ENCODE measurements at regions not wholly inside any gene's neighbourhood (a gene's known extent, or its start where the extent isn't known, plus 50 kb on each side); places are given as distances from the start of the nearest gene placed in this dataset.

- DNase-seq = no peak
Measured at GRCh38 chr11:95577716-95578460, 211.7 kb downstream of the FAM76B start.

- DNase-seq = no peak
Measured at GRCh38 chr11:95576146-95576845, 213.3 kb downstream of the FAM76B start.

- DNase-seq = no peak
Measured at GRCh38 chr11:95575517-95575916, 214.1 kb downstream of the FAM76B start.

- no peak for DNase-seq
Measured at GRCh38 chr11:95571718-95572260, 217.8 kb downstream of the FAM76B start.

- no peak for DNase-seq
Measured at GRCh38 chr11:95570845-95571244, 218.7 kb downstream of the FAM76B start.

- no peak for DNase-seq
Measured at GRCh38 chr11:95569207-95569606, 220.4 kb downstream of the FAM76B start.

GRCh38 chr11:95568281-95568680, 221.3 kb downstream of the FAM76B start:
- DNase-seq = no peak

GRCh38 chr11:95567685-95568084, 221.9 kb downstream of the FAM76B start:
- no peak for DNase-seq

GRCh38 chr11:95566211-95566610, 223.4 kb downstream of the FAM76B start:
- DNase-seq = no peak

- DNase-seq = peak; percentile 59
Measured at GRCh38 chr11:95565724-95566141, 223.8 kb downstream of the FAM76B start.

- no peak for DNase-seq
Measured at GRCh38 chr11:95563859-95564258, 225.7 kb downstream of the FAM76B start.

GRCh38 chr11:95563173-95563572, 226.4 kb downstream of the FAM76B start:
- no peak for DNase-seq

- DNase-seq = no peak
Measured at GRCh38 chr11:95562196-95562921, 227.2 kb downstream of the FAM76B start.

GRCh38 chr11:95559899-95560298, 229.7 kb downstream of the FAM76B start:
- DNase-seq = no peak

- DNase-seq = no peak
Measured at GRCh38 chr11:95557376-95557775, 232.2 kb downstream of the FAM76B start.

- no peak for DNase-seq
Measured at GRCh38 chr11:95556342-95557163, 233.0 kb downstream of the FAM76B start.

- DNase-seq = no peak
Measured at GRCh38 chr11:95556011-95556341, 233.6 kb downstream of the FAM76B start.

GRCh38 chr11:95554911-95555310, 234.7 kb downstream of the FAM76B start:
- DNase-seq = no peak

GRCh38 chr11:95549301-95549700, 240.3 kb downstream of the FAM76B start:
- DNase-seq = no peak

GRCh38 chr11:95548416-95548815, 241.2 kb downstream of the FAM76B start:
- no peak for DNase-seq

GRCh38 chr11:95547976-95548375, 241.6 kb downstream of the FAM76B start:
- no peak for DNase-seq

GRCh38 chr11:95547186-95547585, 242.4 kb downstream of the FAM76B start:
- no peak for DNase-seq
